Astrocyte of the cerebellum (primary cell): ENCODE measurements at regions not wholly inside any gene's neighbourhood (a gene's known extent, or its start where the extent isn't known, plus 50 kb on each side); places are given as distances from the start of the nearest gene placed in this dataset.

Experiments
- DNase-seq: peaks from one replicate; pipeline ENCODE4 v3.0.0-alpha.2; 2011; ENCODE audit warnings: low read depth
- H3K4me3 ChIP-seq: 2 replicates; pipeline ENCODE4 v1.5.1; 2011; ENCODE audit warnings: mild to moderate bottlenecking, low read depth, low read length, moderate library complexity
- CTCF ChIP-seq: IDR thresholded peaks from 2 replicates; pipeline ENCODE4 v1.5.1; 2012; ENCODE audit warnings: low read length, low read depth, moderate library complexity, mild to moderate bottlenecking; ENCODE audit errors: missing control alignments
- in situ Hi-C: cut with HindIII; loops from 2 replicates; pipeline ENCODE4 v1.10.0; 2017; ENCODE audit warnings: low sequenced_read_pairs

GRCh38 chr16:54605536-54606066 lies 319.0 kb upstream of the IRX3 start:
- in situ Hi-C loops, result no loop called here
- no peak for TF ChIP-seq CTCF
- no peak overlapping the region for H3K4me3 ChIP-seq
- DNase-seq, result no peak

GRCh38 chr16:54602666-54603065 lies 316.1 kb upstream of the IRX3 start:
- peak; percentile 5 for DNase-seq
- no peak for TF ChIP-seq CTCF
- in situ Hi-C loops, result no loop called here
- no peak overlapping the region for H3K4me3 ChIP-seq

- in situ Hi-C loops, result no loop called here
- no peak overlapping the region for H3K4me3 ChIP-seq
- TF ChIP-seq CTCF, result no peak
- DNase-seq, result no peak
These were observed 310.6 kb upstream of the IRX3 start for GRCh38 chr16:54597222-54597621.

GRCh38 chr16:54595621-54596020 lies 309.0 kb upstream of the IRX3 start:
- H3K4me3 ChIP-seq, result no peak overlapping the region
- no peak for DNase-seq
- in situ Hi-C loops, result no loop called here
- no peak for TF ChIP-seq CTCF

GRCh38 chr16:54594601-54595391 lies 308.2 kb upstream of the IRX3 start:
- no peak overlapping the region for H3K4me3 ChIP-seq
- no peak for TF ChIP-seq CTCF
- in situ Hi-C loops, result no loop called here
- no peak for DNase-seq

- no peak overlapping the region for H3K4me3 ChIP-seq
- no peak for DNase-seq
- in situ Hi-C loops, result no loop called here
- TF ChIP-seq CTCF, result no peak
These were observed 305.2 kb upstream of the IRX3 start for GRCh38 chr16:54591816-54592246.
